ENCODE measurements at regions not wholly inside any gene's neighbourhood (a gene's known extent, or its start where the extent isn't known, plus 50 kb on each side); places are given as distances from the start of the nearest gene placed in this dataset.

DNA sequence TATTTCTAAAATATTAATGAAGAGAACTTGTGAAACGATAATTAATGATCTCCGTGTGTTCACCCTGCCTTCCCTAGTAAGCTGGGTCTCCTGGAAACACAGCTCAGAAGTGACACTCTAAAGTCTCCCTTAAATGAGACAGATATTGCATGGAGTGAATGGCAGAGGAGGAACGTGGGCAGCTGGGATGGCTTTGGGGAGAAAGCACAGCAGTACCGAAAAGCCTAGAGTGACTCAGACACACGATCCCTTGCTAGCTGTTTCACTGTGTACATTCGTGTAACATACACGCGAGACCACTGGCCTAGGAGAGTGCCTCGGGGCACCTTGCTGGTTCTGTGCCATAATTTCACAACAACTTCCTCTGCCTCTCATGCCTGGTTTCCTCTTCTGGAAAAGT is 199.9 kb upstream of the TCERG1L start:
- H3K4me3 ChIP-seq (ENCODE audit: control insufficient read depth, low read depth, low read length): no peak overlapping the region
- no peak for DNase-seq (ENCODE audit: low read depth)
- TF ChIP-seq, protein P1, sequence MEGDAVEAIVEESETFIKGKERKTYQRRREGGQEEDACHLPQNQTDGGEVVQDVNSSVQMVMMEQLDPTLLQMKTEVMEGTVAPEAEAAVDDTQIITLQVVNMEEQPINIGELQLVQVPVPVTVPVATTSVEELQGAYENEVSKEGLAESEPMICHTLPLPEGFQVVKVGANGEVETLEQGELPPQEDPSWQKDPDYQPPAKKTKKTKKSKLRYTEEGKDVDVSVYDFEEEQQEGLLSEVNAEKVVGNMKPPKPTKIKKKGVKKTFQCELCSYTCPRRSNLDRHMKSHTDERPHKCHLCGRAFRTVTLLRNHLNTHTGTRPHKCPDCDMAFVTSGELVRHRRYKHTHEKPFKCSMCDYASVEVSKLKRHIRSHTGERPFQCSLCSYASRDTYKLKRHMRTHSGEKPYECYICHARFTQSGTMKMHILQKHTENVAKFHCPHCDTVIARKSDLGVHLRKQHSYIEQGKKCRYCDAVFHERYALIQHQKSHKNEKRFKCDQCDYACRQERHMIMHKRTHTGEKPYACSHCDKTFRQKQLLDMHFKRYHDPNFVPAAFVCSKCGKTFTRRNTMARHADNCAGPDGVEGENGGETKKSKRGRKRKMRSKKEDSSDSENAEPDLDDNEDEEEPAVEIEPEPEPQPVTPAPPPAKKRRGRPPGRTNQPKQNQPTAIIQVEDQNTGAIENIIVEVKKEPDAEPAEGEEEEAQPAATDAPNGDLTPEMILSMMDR (IDR thresholded peaks at IDR 0.05; ENCODE audit: control insufficient read depth, insufficient read depth, low read depth, low read length, missing control alignments): no peak

DNA sequence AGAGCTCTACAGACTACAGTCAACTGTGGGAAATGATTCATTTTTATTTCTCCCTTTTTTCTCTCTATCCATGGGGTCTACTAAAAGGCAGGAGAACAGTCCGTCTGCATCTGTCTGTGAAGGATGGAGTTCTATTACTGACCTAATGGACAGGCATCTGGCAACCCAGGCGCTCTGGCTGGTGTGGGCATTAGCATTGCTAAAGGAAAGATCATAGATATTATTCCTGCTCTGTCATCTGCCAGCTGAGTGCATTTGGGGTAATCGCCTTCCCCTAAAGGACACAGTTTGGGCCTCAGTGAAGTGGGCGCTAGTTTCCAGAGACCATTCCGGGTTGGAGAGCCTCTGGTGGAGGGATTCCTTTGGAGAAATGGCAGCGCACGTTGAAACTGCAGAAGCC is 201.3 kb upstream of the TCERG1L start:
- TF ChIP-seq, protein P1 (IDR thresholded peaks at IDR 0.05; ENCODE audit: control insufficient read depth, insufficient read depth, low read depth, low read length, missing control alignments): no peak
- H3K4me3 ChIP-seq (ENCODE audit: control insufficient read depth, low read depth, low read length): no peak overlapping the region

DNA sequence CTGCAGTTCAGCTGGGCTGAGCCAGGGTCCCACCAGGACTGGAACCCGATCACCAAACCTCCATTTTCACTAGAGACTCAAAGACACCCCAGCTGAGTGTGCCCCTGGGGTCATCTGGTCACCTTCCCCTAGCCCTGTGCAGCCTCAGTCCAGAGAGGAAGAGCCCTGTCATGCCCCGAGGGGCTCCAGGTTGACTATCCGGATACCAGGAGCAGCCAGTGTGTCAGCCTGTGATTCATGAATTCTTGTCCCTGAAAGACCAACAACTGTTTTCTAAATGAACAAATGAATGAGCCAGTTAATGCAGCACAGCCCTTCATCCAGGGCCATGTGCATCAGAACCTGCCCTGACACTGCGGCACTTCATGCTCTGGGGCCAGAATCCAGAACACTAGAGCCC is 201.9 kb upstream of the TCERG1L start:
- TF ChIP-seq, protein P1 (IDR thresholded peaks at IDR 0.05; ENCODE audit: control insufficient read depth, insufficient read depth, low read depth, low read length, missing control alignments): no peak
- no peak overlapping the region for H3K4me3 ChIP-seq (ENCODE audit: control insufficient read depth, low read depth, low read length)
- DNase-seq (ENCODE audit: low read depth): no peak

More for the DNA sequence above, 201.3 kb upstream of the TCERG1L start:
- DNase-seq (ENCODE audit: low read depth): no peak

DNA sequence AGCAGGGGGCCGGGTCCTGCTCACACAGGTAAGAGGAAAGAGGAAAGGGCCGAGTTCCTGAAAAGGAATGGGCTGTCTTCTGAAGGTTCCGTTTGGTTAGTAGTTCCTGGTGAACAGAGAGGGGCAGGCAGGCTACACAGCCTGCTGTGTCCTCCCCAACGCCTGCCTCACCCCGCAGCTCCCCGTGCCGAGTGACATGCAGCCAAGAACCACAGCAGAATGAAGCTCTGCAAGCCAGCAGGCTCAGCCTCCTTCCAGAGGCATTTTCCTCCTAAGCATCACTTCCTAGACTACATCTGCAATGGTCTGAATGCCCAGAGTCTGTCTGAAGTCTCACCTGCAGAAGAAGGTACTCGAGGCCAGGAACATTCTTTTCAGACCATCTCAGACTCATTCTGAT is 202.4 kb upstream of the TCERG1L start:
- TF ChIP-seq, protein P1 (IDR thresholded peaks at IDR 0.05; ENCODE audit: control insufficient read depth, insufficient read depth, low read depth, low read length, missing control alignments): no peak
- H3K4me3 ChIP-seq (ENCODE audit: control insufficient read depth, low read depth, low read length): no peak overlapping the region
- no peak for DNase-seq (ENCODE audit: low read depth)

DNA sequence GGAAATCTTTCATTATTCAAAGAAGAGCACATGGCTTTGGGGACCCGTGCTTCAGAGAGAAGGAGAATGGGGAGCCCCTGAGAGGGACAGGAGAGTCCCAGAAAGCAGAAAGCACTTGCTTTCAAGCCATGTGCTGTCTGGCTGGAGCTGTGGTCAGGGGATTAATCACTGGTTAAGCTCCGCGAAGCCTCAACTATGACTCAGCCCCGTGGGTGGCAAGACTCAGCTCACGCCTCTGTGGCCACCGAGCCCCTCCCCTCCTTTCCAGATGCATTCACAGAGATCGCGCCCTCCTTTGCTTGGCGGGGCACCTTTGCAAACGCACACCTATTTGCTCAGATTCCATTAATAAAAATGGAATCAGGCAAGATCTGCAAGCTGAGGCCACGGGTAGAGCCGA is 202.9 kb upstream of the TCERG1L start:
- TF ChIP-seq, protein P1 (IDR thresholded peaks at IDR 0.05; ENCODE audit: control insufficient read depth, insufficient read depth, low read depth, low read length, missing control alignments): no peak
- no peak for DNase-seq (ENCODE audit: low read depth)
- H3K4me3 ChIP-seq (ENCODE audit: control insufficient read depth, low read depth, low read length): no peak overlapping the region

DNA sequence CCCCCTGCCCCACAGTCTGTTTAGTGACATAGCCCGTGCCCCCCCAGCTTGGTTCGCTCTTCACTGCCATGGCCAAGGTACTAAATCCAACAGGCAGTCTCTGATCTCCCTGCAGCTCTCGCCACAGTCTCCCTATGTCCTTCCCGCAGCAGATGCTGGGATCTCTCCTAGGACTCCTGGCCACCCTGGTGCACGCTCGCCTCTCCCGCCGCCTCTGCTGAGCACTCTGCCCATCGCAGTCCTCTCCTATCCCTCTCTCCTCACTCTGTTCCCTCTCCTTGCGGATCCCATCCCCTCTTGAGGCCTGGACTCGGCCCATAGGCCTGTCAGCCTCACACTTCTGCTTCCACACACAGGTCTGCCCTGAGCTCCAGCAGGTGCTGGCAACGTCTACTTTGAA is 204.8 kb upstream of the TCERG1L start:
- TF ChIP-seq, protein P1 (IDR thresholded peaks at IDR 0.05; ENCODE audit: control insufficient read depth, insufficient read depth, low read depth, low read length, missing control alignments): no peak
- no peak for DNase-seq (ENCODE audit: low read depth)
- no peak overlapping the region for H3K4me3 ChIP-seq (ENCODE audit: control insufficient read depth, low read depth, low read length)

DNA sequence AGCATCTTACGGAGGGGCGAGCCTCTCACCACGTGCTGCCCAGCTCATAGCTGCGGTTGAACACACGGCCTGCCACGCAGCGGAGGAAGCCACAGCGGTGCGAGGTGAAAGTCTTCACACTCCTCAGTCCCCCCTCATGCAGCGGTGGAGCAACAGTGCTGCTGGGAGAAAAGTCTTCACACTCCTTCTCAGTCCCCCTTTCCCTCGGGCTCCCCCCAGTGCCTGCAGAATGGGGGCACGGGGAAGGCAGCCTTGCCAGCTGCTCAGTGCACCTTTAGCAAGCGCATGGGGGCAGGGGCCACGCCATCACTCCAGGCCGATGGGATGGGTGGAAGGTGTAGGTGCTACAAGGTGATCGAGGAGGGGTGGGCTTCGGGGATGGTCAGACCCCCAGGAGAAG is 206.3 kb upstream of the TCERG1L start:
- TF ChIP-seq, protein P1 (IDR thresholded peaks at IDR 0.05; ENCODE audit: control insufficient read depth, insufficient read depth, low read depth, low read length, missing control alignments): no peak

More for the DNA sequence above, 206.3 kb upstream of the TCERG1L start:
- no peak for DNase-seq (ENCODE audit: low read depth)
- H3K4me3 ChIP-seq (ENCODE audit: control insufficient read depth, low read depth, low read length): no peak overlapping the region

All from AG09309 (cell line).